HTR-8/SVneo (cell line): ENCODE measurements at regions not wholly inside any gene's neighbourhood (a gene's known extent, or its start where the extent isn't known, plus 50 kb on each side); places are given as distances from the start of the nearest gene placed in this dataset.

Experiments
- DNase-seq: peaks from one replicate; pipeline ENCODE4 v3.0.0; 2011; ENCODE audit warnings: low spot score, mixed read lengths; ENCODE audit not compliant: insufficient read length
- FAIRE-seq: peaks from 2 replicates; lab custom pipeline; 2011; peaks lifted over from hg19 to GRCh38; lab: Jason Lieb, UNC

DNA sequence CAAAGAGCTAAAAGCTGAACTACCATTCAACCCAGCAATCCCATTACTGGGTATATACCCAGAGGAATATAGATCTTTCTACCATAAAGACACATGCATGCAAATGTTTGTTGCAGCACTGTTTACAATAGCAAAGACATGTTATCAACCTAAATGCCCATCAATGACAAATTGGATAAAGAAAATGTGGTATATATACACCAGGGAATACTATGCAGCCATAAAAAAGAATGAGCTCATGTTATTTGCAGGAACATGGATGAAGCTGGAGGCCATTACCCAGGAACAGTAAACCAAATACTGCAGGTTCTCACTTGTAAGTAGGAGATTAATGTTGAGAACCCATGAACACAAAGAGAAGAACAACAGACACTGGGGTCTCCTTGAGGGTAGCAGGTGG is 1295.1 kb downstream of the TYW1 start:
- no peak for DNase-seq

DNA sequence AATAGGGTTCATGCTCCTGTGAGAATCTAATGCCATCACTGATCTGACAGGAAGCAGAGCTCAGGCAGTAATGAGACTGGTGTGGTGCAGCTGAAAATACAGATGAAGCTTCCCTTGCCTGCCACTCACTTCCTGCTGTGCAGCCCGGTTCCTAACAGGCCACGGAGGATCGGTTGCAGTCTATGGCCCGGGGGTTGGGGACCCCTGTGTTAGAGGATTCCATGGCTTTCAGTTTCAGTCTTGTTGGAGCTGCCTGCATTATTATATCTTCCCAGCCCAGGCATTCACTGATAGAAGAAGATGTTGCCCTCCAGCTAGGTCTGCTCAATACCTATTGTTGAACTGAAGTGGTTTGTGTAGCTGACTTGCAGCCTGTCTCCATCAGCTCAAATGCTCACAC is 1298.8 kb downstream of the TYW1 start:
- DNase-seq, result no peak
- FAIRE-seq, result no peak

More for the DNA sequence above, 1295.1 kb downstream of the TYW1 start:
- FAIRE-seq, result no peak

DNA sequence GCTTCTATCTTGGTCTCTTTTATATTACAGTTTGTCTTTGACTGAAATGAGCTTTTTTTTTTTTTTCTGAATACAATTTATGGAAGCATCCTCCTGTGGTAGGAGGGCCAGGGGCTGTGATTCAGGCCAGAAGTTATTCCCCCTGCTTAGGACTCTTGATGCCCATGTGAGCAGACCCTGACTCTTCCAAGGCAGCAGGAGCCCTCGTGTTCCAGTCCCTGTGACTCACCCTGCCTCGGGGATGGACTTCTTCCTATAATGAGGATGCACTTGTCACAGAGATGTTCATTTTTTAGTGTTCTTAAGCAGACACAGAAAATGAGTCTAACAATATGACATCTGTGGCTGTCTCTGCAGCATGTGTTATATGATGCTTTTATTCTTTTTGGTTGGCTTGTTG is 1293.7 kb upstream of the AUTS2 start:
- FAIRE-seq, result no peak
- no peak for DNase-seq

DNA sequence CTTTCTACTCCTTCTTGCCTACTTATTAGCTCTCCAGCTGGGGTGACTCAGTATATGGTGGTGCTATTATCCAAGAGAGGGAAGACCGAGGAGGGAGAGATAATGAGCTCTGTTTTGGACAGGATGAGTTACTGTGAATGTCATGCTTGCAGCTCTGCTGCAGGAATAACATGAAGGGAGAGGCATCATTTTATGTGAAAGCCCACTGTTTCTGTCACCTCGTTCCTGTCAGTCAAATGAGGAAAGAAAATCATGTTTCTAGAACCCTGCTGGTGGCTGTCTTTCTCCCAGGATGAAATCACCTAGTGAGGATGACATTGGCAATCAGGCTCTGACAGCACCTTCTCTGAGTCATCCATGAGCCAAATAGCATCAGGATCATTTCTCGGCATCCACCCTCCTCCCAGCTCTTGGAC is 1291.6 kb upstream of the AUTS2 start:
- DNase-seq, result no peak
- no peak for FAIRE-seq

DNA sequence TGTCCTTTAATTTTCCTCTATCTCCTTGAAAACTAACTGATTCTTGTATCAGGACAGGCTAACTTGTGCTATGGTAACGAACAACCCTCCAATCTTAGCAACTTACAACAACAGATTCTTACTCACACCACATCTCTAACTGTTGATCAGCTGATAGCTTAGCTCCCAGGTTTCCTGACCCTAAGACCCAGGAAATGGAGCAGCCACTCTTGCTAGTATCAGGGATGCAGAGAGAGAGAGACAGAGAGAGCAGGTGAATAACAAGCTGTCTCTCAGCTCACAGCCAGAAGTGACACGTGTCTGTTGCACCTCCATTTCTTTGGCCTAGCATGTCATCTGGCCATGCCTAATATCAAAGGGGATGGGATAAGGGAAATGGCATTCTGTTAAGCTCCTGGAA is 1289.0 kb upstream of the AUTS2 start:
- no peak for FAIRE-seq
- no peak for DNase-seq

DNA sequence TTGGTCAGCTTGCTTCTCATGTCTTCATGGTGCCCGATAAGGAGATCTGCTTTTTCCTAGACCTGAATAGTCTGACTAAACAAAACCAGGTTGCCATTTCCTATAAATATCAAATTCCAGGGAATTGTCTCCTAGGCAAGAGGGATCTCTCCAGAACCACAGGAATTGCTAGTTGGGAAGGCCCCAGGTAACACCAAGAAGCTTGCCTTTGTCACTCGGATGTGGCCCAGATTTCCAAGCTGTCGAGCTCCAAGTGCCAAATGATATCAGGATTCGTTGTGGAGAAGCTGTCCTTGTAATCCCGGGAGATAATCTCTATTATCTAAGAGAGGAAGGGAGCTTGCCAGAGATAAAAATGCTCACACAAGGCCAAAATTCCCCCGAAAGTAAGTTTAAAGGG is 1288.5 kb upstream of the AUTS2 start:
- FAIRE-seq (no peak), DNase-seq (no peak)

DNA sequence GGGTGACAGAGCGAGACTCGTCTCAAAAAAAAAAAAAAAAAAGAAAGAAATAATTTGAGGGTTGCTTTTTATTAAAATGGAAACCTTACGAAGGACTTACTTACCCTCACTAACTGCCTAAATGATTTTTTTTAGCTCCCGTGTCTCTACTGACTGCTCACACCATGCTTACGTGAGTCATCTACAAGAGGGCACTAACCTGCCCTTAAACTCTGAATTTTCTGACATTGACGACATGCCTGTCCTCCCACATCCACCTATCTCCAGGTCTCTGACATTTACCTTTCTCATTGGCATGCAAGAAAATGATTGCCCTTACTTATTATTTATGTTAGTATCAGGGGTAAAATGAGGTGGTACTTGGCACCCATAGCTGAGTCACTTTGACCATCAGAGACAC is 1286.3 kb upstream of the AUTS2 start:
- no peak for DNase-seq
- FAIRE-seq, result no peak

DNA sequence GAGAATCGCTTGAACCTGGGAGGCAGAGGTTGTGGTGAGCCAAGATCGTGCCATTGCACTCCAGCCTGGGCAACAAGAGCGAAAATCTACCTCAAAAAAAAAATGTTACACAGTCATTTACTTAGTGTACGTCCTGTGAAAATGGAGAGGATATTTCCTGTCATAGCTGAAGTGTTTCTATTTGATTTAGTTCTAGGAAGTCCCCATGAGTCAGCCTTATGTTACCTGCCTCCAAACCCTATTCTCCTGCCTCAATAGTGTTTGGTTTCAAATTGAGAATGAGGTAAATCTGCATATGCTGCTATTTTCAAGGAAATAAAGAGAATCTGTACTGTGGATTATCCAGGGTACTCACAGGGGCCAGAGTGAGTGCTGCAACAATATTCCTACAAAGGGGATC is 1284.5 kb upstream of the AUTS2 start:
- DNase-seq (no peak), FAIRE-seq (no peak)

DNA sequence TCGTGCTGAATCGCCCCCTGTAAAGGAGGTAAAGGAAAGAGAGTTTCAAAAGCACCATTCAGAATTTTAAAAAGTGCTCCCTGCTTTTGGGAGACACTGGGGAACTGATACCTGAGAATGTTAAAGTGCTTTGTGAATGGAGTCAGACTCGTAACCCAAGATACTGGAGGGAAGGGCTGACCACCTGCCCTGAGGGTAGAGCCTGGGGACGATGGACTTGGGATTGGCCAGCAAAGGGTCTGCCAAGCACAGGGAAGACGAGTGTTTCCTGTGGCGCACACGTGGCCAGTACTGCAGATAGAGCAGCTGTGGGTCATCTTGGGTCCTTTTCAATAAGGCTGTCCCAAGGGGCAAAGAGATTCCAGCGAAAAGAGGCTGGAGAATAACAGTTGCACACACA is 1284.1 kb upstream of the AUTS2 start:
- DNase-seq, result no peak
- FAIRE-seq, result no peak

DNA sequence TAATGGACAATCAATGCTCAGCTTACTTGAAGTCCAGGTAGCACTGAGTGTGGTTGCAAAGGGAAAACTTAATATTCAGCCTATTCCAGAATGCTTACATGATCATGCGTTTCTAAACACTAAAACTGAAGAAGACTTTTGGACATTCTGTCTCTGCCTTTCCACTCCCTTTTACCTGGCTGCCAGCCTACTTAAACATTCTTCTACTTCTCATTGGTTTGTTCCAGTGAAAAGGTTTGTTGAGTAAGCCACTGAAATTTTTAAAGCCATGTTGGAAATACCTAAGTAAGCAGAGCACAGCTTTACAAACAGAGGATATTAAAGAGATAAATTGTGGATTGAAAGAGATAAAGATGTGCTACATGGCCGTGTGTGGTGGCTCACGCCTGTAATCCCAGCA is 1280.8 kb upstream of the AUTS2 start:
- FAIRE-seq (no peak), DNase-seq (no peak)

DNA sequence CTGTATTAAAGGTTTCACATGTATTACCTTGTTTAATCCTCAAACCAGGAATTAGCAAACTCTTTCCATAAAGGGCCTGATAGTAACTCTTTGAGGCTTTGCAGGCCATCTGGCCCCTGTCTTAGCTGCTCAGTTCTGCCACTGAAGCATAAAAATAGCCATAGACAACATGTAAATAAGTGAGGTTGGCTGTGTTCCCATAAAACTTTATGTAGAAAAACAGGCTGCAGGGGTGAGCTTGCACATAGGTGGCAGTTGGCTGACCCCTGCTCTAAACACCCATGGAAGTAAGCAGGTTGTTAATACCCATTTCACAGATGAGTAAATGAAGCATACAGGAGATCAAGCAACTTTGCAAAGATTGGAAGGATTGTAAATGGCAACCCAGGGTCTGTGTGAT is 1279.2 kb upstream of the AUTS2 start:
- no peak for FAIRE-seq
- no peak for DNase-seq

DNA sequence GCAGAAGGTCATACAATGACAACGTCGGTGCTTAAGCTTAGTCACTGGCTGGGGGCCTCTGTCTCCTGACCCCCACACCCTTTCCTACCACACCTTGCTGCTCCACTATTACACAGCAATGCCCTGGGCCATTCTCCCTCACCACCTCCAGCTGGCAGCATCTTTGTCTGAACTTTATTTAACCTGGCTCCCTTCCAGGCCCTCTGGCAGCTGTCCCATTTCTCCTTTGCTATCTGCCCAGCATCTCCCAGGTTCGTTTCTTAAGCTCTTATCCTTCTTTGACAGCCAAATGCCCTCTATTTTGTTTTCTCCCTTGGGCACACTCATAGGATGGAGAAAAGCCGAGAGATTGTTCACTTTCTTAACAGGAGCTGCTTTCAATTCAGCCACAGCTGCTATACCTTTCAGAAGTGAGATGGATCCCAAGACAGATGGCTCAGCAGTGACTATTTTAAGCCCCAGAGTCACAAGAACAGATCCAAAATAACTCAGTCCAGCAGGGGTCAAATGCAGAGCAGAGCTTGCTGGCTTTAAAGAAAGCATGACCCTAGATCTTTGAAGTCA is 1277.1 kb upstream of the AUTS2 start:
- DNase-seq, result no peak
- FAIRE-seq, result no peak

DNA sequence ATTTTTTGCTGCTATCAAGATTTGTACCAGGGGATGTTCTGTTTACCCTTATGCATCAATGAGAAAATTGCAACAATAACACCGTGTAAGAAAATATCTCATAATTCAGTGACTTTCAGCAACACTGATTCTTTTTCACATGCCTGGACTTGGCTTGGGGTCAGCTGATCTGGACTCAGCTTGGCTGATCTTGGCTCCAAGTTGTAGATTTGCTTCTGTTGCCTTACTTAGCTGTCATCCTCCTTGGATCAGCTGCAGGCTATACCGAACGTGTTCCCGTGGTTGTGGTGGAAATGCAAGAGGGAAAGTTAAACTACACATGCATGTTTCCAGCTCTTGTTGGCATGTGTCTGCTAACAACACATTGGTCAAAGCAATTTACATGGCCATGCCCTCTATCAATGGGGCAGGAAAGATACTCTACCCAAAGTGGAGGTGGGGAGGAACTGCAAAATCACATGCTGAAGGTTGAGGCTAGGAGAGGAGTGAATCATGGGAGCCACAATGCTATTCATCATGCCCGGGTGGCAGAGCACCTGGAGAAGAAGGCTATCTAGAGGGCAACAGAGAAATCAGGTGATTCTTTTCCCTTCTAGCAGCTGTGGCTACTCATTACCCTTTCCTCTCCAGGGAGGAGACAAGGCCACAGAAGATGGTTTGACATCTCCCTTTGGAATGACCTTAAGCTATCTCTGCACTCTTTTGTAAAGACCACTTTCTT is 1276.3 kb upstream of the AUTS2 start:
- DNase-seq (no peak), FAIRE-seq (no peak)

DNA sequence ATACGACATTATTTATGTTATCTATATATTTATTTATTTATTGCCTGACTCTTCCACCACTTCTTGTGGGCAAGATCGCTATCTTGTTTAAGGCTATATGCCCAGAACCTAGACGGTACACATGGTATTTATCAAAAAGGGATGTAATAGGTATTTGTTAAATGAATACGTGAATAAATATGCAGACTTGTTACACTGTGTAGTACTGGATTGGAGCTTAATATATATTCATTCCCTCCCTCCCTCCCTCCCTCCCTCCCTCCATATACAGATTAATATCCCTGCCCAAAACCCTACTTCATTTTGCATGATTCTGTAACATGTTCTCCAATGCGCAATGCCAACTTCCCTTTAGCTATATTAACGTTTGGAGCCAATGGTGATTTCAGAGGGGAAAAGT is 1273.7 kb upstream of the AUTS2 start:
- no peak for DNase-seq
- no peak for FAIRE-seq

DNA sequence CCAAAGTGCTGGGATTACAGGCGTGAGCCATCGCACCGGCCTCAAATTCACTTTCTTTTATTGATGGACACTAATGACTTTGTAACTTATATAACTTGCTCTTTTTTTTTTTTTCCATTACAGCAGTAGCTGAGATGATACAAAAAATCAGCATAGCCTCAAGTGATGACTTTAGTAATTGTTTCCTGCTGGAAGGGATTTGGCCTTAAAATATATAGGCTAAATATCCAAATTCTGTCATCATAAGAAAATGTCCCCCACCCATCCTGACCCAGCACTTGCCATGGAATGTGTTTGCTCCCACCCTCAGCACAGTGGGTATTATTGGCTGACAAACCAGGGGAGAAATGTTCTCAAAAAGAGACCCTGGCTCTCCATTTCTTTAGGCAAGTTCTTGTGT is 1264.1 kb upstream of the AUTS2 start:
- FAIRE-seq, result no peak
- DNase-seq, result no peak

DNA sequence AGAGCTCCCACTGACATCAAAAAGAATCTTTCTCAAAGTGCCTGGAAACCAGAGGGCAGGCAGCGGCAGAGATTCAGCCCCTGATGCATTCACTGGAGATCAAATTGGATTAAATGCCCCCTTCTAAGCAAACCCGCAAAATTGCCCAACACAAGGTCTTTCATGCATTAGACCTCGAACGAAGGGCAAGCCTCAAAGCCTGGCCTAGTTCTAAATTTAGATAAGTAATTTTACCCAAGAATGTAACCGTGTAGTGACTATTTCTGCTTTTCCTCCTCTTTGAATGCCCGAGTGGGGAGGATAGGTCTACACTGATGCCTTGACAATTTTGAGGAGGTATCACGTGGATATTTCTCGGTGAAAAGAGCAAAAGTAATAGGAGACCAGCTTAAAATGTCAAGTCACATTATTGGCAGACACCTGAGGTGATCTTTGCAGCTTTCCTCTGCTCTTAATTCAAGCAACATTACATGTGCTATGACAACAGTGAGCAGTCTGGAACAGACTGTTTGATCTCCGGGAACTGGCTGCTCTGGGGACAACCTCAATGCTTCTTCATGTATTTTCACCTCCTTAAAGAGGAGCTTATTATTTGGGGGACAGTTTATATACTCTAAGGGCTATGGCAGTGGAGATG is 1263.5 kb upstream of the AUTS2 start:
- FAIRE-seq (no peak), DNase-seq (no peak)

DNA sequence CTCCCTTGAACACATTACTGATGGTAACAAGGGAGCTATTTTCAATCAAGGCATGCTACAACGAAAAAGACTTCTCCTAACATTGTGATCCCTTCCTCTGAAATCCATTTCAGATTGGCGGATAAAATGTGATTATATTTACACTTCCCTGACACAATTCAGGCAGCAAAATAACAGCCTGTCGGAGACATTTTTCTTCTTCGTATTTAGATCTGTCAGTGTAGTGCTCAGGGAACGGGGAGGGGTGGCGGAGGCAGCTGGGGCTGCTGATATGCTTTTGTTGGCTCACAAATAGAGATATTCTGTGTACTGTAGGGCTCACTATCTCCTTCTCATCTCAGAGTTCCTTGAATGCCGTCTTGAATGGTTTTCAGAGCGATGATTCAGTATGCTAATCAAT is 1261.7 kb upstream of the AUTS2 start:
- FAIRE-seq (no peak), DNase-seq (no peak)

DNA sequence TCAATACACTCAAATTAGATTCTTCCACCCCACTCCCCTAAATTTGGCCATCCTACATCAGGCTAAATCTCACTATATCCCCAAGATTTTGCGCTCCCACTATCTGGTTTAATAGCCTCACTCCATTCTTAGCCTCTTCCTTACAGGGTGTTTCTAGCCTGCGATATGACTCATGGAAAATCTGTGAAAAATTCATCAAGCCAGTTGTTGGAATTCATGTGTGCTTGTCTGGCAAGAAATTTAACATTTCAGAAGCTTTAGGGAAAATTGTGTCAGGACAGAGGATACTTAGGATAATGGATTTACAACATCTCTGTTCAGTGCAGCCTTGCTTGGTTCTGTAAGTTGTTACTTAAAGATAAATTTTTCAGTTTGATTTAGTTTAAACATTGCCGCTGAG is 1249.9 kb upstream of the AUTS2 start:
- FAIRE-seq (no peak), DNase-seq (no peak)

DNA sequence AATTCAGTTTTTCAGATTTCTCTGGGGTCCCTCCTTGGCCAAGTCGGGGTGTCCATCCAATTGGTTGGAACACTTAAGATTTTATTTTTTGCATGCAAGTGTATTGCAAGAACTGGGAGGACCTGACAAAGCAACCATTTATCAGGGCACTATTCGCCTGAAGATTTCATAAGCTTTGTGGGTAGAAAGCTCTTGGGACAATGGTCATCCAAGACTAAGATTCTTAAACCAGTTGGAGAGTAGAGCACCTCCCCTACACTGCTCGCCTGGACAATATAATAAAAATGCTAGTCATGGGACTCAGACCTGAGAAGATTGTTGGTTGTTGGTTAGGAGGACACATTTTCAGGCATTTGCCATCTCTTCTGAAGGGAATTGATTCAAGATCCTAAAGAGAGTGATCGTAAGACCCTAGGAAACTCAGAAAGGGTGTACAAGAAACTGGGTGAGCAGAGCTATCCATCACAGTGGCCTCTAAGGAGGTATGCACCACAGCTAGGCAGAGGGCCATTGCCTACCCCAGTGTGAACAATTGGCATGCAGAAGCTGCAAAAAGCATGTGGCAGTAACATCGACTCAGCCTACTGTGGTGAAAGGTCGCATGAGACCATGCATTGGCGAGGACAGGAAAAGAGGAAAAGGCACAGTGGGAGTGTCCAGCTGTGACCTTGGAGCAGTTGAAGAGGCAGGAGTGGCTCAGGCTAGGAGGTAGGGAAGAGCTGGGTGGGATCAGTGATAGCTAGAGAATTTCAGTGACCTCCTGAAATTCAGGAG is 1235.3 kb upstream of the AUTS2 start:
- FAIRE-seq, result no peak

DNA sequence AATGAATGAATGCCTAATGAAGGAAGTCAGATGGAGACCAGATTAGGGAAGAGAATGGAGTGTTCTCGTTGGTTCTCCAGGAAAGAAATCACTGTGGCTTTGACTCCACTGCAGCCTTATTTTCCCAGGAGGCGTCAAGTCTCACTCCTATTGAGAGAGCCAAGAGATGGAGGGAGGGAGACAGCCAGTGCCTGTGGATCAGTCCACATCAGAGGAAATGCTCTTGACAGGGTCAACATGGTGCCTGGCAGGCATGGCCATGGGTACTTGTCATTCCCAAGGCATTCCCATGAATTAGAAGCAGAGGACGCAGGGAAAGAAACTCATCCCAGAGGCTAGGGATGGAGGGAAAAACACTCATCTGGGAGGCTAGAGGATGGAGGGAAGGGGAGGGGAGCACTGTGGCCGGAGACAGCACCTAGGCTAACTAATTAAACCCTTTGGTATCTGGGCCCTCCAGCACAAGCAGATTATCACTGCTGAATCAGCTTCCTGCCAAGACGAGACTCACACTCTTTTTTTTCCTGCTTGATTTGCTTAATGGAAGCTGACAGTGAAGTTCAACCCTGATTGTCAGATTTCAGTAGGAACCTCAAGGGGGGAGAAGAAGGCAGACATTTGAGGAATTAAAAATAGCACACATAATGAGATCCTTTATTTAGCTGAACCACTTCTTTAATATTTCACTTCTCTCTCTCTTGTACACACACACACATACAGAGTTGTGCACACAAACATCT is 1233.2 kb upstream of the AUTS2 start:
- DNase-seq (no peak), FAIRE-seq (no peak)

More for the DNA sequence above, 1235.3 kb upstream of the AUTS2 start:
- no peak for DNase-seq
